Heart left ventricle (tissue), 13 donors: ENCODE measurements at regions not wholly inside any gene's neighbourhood (a gene's known extent, or its start where the extent isn't known, plus 50 kb on each side); places are given as distances from the start of the nearest gene placed in this dataset.

Source experiments
- CTCF ChIP-seq, 12 donors: fragments of 200-600 bp; sonication (generic) in 4 of 12; IDR thresholded peaks; one replicate each; pipeline versions ENCODE4 v1.5.0 to v1.8.0; 2018 to 2022; ENCODE audit warnings: antibody characterized with exemption in 12 of 12, mild to moderate bottlenecking in 5 of 12
- POLR2A ChIP-seq, 2 donors: fragments of 450-650 bp; IDR thresholded peaks; one replicate each; pipeline ENCODE4 v1.6.1; 2017; ENCODE audit warnings: antibody characterized with exemption in 2 of 2, mild to moderate bottlenecking in 2 of 2, moderate library complexity in 2 of 2
- donor health status: ischemic (EF 13 %, LVEDD 7.1; RV severe dilation, severe dysfunction).
- donor health status: DM: no; HTN: yes; CAD: no.
- donor health status: DM: no; HTN: no; CAD: no.
- donor health status: ischemic (EF 25% LVEDD 6.9; RV normal size, moderate dysfunction).
- donor health status: ischemic (EF 25% LVEDD 5.7; RV mildly dilated, moderate dysfunction).
- donor health status: ischemic (EF 35%, LVEDD 5.7; RV mildly dilated, moderate dysfunction).
- donor health status: nonischemic (EF 11% LVEDD 7.7; RV severe dilation, severe dysfunction).
- donor health status: DM: yes; HTN: yes; CAD: no.
- donor health status: PGD.
- donor health status: ischemic (EF 29% LVEDD 5.4; RV normal size, mild dysfunction).
- donor health status: nonischemic (EF 23%, LVEDD 6.1; RV moderate dilation, normal function).

GRCh38 chr4:3684546-3684945 is 81.6 kb upstream of the ADRA2C start:
- TF ChIP-seq POLR2A (IDR thresholded peaks at IDR 0.05): no peak
- no peak for TF ChIP-seq CTCF (IDR thresholded peaks at IDR 0.05)
